Lower lobe of right lung (tissue), 2 donors: ENCODE measurements at regions not wholly inside any gene's neighbourhood (a gene's known extent, or its start where the extent isn't known, plus 50 kb on each side); places are given as distances from the start of the nearest gene placed in this dataset.

Experiments
- ATAC-seq, 2 donors: fragments of 200-7000 bp; cut with Tn5 transposase; one replicate each; pipeline ENCODE4 v1.9.1; 2020 to 2022; ENCODE audit warnings: mild to moderate bottlenecking in 2 of 2, moderate library complexity in 2 of 2
- DNase-seq: peaks from one replicate; pipeline ENCODE4 v3.0.0-alpha.2; 2020
- H3K27ac ChIP-seq: fragments of 200-600 bp; one replicate; pipeline ENCODE4 v1.8.0; 2022
- H3K27me3 ChIP-seq: fragments of 200-600 bp; one replicate; pipeline ENCODE4 v1.8.0; 2022; ENCODE audit warnings: low read depth
- H3K36me3 ChIP-seq: fragments of 200-600 bp; one replicate; pipeline ENCODE4 v1.8.0; 2022; ENCODE audit warnings: mild to moderate bottlenecking
- H3K4me1 ChIP-seq: fragments of 200-600 bp; one replicate; pipeline ENCODE4 v1.8.0; 2022
- H3K4me3 ChIP-seq: fragments of 200-600 bp; one replicate; pipeline ENCODE4 v1.8.0; 2022; ENCODE audit warnings: mild to moderate bottlenecking
- H3K9me3 ChIP-seq: fragments of 200-600 bp; one replicate; pipeline ENCODE4 v1.8.0; 2022
- intact Hi-C: fragments of 100-400 bp; cut with DNase I; formaldehyde crosslinking; loops from one replicate; pipeline ENCODE4 v1.11.0; 2022
- TF ChIP-seq, protein P1 (sequence below): fragments of 200-600 bp; IDR thresholded peaks from one replicate; pipeline ENCODE4 v1.8.0; 2022; ENCODE audit warnings: antibody characterized with exemption, mild to moderate bottlenecking
- donor health status: DM: no; HTN: yes; CAD: no; lungs with severe emphysema.

DNA sequence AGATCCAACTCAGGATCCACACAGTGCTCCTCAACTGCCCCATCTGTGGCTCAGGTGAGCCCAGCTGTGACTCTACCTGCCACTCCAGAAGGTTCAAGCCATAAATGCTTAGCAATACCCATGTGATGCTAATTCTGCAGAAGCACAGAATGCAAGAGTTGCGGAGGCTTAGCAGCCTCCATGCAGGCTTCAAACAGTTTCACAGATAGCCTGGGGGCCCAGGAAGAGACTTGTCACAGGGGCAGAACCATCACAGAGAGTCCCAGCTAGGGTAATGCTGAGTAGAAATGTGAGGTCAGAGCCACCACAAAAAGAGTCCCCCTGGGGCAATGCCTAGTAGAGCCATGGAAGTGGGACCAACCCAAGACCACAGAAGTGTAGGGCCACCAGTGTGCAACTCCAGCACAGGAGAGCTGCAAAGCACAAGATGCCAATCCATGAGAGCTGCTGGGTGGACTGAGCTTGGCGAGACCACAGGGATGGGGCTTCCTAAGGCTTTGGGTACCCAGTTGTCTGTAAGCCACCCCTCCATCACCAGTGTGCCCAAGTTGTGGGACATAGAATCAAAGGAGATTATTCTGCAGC lies 283.9 kb downstream of the UBE3D start:
- no peaks in the 10 kb centered on the region for H3K9me3 ChIP-seq
- H3K4me3 ChIP-seq, result no peak overlapping the region
- no peak overlapping the region for H3K27ac ChIP-seq
- intact Hi-C loops, result no loop called here
- DNase-seq (no peak), ATAC-seq (peak in 1 of 2 donors; percentile 19)
- H3K27me3 ChIP-seq, result no peaks in the 10 kb centered on the region
- H3K4me1 ChIP-seq, result no peaks in the 10 kb centered on the region
- TF ChIP-seq, protein P1, sequence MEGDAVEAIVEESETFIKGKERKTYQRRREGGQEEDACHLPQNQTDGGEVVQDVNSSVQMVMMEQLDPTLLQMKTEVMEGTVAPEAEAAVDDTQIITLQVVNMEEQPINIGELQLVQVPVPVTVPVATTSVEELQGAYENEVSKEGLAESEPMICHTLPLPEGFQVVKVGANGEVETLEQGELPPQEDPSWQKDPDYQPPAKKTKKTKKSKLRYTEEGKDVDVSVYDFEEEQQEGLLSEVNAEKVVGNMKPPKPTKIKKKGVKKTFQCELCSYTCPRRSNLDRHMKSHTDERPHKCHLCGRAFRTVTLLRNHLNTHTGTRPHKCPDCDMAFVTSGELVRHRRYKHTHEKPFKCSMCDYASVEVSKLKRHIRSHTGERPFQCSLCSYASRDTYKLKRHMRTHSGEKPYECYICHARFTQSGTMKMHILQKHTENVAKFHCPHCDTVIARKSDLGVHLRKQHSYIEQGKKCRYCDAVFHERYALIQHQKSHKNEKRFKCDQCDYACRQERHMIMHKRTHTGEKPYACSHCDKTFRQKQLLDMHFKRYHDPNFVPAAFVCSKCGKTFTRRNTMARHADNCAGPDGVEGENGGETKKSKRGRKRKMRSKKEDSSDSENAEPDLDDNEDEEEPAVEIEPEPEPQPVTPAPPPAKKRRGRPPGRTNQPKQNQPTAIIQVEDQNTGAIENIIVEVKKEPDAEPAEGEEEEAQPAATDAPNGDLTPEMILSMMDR, result no peak
- no peaks in the 10 kb centered on the region for H3K36me3 ChIP-seq

DNA sequence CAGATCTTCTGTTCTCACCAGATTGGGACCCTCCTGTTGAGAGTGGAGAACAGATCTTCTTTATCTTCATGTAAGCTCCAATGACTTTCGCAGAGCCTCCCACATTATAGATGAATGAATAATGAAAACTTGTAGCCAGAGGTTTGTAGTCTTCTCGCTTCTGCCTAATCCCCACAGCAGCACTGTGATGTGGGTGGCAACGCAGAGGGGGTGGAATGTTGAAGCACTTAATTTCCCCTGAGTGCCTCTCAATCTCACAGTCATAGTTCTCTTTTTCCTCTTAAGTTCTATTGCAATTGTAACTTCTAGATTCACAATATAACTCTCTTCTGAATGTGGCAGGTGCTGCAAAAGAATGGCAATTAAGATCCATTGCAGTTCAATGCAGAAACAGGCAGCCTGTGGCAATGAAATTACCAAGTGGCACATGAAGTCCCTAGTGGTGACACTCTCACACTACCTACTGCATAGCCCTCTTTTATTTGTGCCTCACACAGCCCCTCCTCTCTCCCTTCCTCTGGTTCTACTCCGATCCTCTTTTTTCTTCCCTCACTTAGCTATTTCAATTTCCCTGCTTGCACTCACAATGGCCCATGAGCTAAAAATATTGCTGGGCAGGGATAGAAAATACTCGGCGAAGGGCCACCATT lies 281.9 kb downstream of the UBE3D start:
- no peaks in the 10 kb centered on the region for H3K36me3 ChIP-seq
- H3K27ac ChIP-seq, result no peak overlapping the region
- no peaks in the 10 kb centered on the region for H3K9me3 ChIP-seq
- H3K27me3 ChIP-seq, result no peaks in the 10 kb centered on the region
- intact Hi-C loops, result no loop called here
- H3K4me1 ChIP-seq, result no peaks in the 10 kb centered on the region
- peak in 1 of 2 donors; percentile 45 for ATAC-seq
- no peak overlapping the region for H3K4me3 ChIP-seq
- DNase-seq, result no peak
- TF ChIP-seq, protein P1, result no peak

DNA sequence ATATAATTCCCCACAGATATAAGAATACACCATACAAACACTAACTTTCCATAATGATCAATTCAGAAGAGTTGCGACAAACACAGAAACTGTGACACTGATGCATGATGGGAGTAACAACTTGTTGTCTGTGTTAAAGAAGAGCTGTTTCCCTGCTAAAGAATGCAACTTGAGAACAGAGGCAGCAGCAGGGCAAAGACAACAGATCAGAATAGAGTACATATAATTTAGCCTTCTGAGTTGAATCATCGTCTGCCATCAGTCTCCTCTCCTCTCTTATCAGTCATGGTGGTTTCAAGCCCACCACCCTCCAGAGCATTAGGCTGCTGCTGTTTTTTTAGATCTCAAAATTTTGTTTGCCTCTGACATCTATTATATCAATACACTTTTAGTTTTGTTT lies 280.4 kb downstream of the UBE3D start:
- DNase-seq, result no peak
- Histone ChIP-seq H3K27me3 (no peaks in the 10 kb centered on the region), H3K9me3 (no peaks in the 10 kb centered on the region), H3K4me3 (no peak overlapping the region), H3K27ac (no peak overlapping the region), H3K4me1 (no peaks in the 10 kb centered on the region), H3K36me3 (no peaks in the 10 kb centered on the region)
- intact Hi-C loops, result no loop called here
- TF ChIP-seq, protein P1, result no peak
- no peak for ATAC-seq

DNA sequence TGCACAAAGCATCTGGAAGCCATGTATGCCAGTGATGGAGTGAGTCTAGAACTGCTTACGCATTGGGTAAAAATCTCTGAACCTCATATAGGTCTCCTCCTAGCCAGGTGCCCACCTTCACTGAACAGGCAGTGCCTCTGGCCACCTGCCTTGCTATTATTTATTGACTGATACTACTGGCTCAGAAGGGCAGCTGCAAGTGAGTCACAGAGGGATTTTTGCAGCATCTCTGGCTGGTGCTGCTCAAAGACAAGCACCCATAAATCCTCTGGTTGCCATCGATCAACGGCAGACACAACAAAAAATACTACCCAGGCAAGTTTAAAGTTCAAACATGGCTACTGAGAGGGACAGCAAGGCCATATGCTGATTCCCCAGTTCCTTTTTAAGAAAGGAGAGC lies 279.4 kb downstream of the UBE3D start:
- H3K9me3 ChIP-seq, result peaks cover 3% of the 10 kb centered on the region
- H3K4me3 ChIP-seq, result no peak overlapping the region
- H3K27ac ChIP-seq, result no peak overlapping the region
- no peaks in the 10 kb centered on the region for H3K27me3 ChIP-seq
- DNase-seq, result no peak
- no peaks in the 10 kb centered on the region for H3K36me3 ChIP-seq
- TF ChIP-seq, protein P1, result no peak
- H3K4me1 ChIP-seq, result no peaks in the 10 kb centered on the region
- ATAC-seq, result no peak
- intact Hi-C loops, result no loop called here

DNA sequence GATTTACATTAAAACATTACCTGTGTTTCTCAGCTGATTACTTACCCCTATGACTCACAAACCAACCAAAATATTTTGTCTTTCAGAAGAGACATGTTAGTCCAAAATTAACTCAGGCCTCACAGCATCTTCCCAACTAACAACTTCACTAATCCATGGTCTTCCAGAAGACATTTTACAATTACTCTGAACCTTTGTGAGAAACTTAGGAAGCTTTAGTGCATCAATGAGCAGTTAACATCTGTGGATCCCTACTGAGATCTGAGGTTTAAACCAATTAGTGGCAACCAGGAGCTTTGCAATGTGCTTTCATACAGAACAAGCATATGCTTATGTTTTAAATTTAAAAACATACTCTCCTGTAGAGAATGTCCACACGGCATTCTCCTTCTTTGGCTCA lies 269.7 kb downstream of the UBE3D start:
- TF ChIP-seq, protein P1, result no peak
- H3K27me3 ChIP-seq, result no peaks in the 10 kb centered on the region
- no peak for DNase-seq
- H3K27ac ChIP-seq, result no peak overlapping the region
- intact Hi-C loops, result no loop called here
- H3K4me1 ChIP-seq, result no peaks in the 10 kb centered on the region
- H3K36me3 ChIP-seq, result no peaks in the 10 kb centered on the region
- H3K4me3 ChIP-seq, result no peak overlapping the region
- no peak for ATAC-seq
- H3K9me3 ChIP-seq, result peaks cover 9% of the 10 kb centered on the region
